DOHH2 (cell line): ENCODE measurements at regions not wholly inside any gene's neighbourhood (a gene's known extent, or its start where the extent isn't known, plus 50 kb on each side); places are given as distances from the start of the nearest gene placed in this dataset.

Source experiments
- H3F3A ChIP-seq: fragments of 200-600 bp; sonication (generic), shearing (Covaris generic); 2 replicates; pipeline ENCODE4 v1.6.0; 2016; ENCODE audit warnings: antibody characterized with exemption, mild to moderate bottlenecking; ENCODE audit not compliant: control insufficient read depth, insufficient read depth
- H3K27ac ChIP-seq: fragments of 200-600 bp; sonication (generic); 2 replicates; pipeline ENCODE4 v1.5.1; 2014; ENCODE audit warnings: low read depth, mild to moderate bottlenecking, low read length, moderate library complexity
- H3K27me3 ChIP-seq: fragments of 200-600 bp; sonication (generic); 2 replicates; pipeline ENCODE4 v1.6.1; 2014; ENCODE audit warnings: mild to moderate bottlenecking, low read length, mixed read lengths; ENCODE audit not compliant: control insufficient read depth
- H3K36me3 ChIP-seq: fragments of 200-600 bp; sonication (generic); 2 replicates; pipeline ENCODE4 v1.6.1; 2014; ENCODE audit warnings: mild to moderate bottlenecking, low read length, moderate library complexity, mixed read lengths; ENCODE audit not compliant: control insufficient read depth
- H3K4me1 ChIP-seq: fragments of 200-600 bp; sonication (generic); 2 replicates; pipeline ENCODE4 v1.6.1; 2014; ENCODE audit warnings: mild to moderate bottlenecking, low read length, mixed read lengths; ENCODE audit not compliant: control insufficient read depth
- H3K4me2 ChIP-seq: fragments of 200-600 bp; sonication (generic); 2 replicates; pipeline ENCODE4 v1.6.0; 2014; ENCODE audit warnings: mild to moderate bottlenecking, low read length, moderate library complexity
- H3K4me3 ChIP-seq: fragments of 200-600 bp; sonication (generic); 2 replicates; pipeline ENCODE4 v1.5.1; 2014; ENCODE audit warnings: mild to moderate bottlenecking, low read length, mixed read lengths
- H3K79me2 ChIP-seq: fragments of 200-600 bp; sonication (generic); 2 replicates; pipeline ENCODE4 v1.6.1; 2014; ENCODE audit warnings: mild to moderate bottlenecking, low read length, mixed read lengths; ENCODE audit not compliant: control insufficient read depth
- H3K9me2 ChIP-seq: fragments of 200-600 bp; sonication (generic); replicated peaks from 2 replicates; pipeline ENCODE4 v1.6.1; 2014; ENCODE audit warnings: mild to moderate bottlenecking, low read length, mixed read lengths; ENCODE audit not compliant: control insufficient read depth
- H3K9me3 ChIP-seq: fragments of 200-600 bp; sonication (generic); 2 replicates; pipeline ENCODE4 v1.6.1; 2014; ENCODE audit warnings: antibody characterized with exemption, low read length, mixed read lengths; ENCODE audit not compliant: control insufficient read depth, insufficient read depth
- H4K20me1 ChIP-seq: fragments of 200-600 bp; sonication (generic); 2 replicates; pipeline ENCODE4 v1.6.0; 2014; ENCODE audit warnings: low read depth, mild to moderate bottlenecking, antibody characterized with exemption, low read length, moderate library complexity; ENCODE audit not compliant: control insufficient read depth, insufficient read depth
- EZH2phosphoT487 ChIP-seq: fragments of 200-600 bp; sonication (generic); IDR thresholded peaks from 2 replicates; pipeline ENCODE4 v1.6.1; 2017; ENCODE audit warnings: borderline replicate concordance, mild to moderate bottlenecking, antibody characterized with exemption, low read length, moderate library complexity, mixed read lengths
- TF ChIP-seq, protein P1 (sequence below): fragments of 200-600 bp; sonication (generic); IDR thresholded peaks from one replicate; pipeline ENCODE4 v1.5.1; 2014; ENCODE audit warnings: antibody characterized with exemption, mild to moderate bottlenecking, low read depth, low read length; ENCODE audit not compliant: poor library complexity, severe bottlenecking

GRCh38 chr4:181968371-181968770 lies 274.8 kb upstream of the TENM3 start:
- H3K27ac ChIP-seq: no peak overlapping the region
- no peak for TF ChIP-seq EZH2phosphoT487
- TF ChIP-seq, protein P1, sequence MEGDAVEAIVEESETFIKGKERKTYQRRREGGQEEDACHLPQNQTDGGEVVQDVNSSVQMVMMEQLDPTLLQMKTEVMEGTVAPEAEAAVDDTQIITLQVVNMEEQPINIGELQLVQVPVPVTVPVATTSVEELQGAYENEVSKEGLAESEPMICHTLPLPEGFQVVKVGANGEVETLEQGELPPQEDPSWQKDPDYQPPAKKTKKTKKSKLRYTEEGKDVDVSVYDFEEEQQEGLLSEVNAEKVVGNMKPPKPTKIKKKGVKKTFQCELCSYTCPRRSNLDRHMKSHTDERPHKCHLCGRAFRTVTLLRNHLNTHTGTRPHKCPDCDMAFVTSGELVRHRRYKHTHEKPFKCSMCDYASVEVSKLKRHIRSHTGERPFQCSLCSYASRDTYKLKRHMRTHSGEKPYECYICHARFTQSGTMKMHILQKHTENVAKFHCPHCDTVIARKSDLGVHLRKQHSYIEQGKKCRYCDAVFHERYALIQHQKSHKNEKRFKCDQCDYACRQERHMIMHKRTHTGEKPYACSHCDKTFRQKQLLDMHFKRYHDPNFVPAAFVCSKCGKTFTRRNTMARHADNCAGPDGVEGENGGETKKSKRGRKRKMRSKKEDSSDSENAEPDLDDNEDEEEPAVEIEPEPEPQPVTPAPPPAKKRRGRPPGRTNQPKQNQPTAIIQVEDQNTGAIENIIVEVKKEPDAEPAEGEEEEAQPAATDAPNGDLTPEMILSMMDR: no peak
- H3K36me3 ChIP-seq: no peaks in the 10 kb centered on the region
- no peaks in the 10 kb centered on the region for H3F3A ChIP-seq
- H3K4me2 ChIP-seq: no peak overlapping the region
- no peaks in the 10 kb centered on the region for H4K20me1 ChIP-seq
- no peaks in the 10 kb centered on the region for H3K27me3 ChIP-seq
- no peaks in the 10 kb centered on the region for H3K9me3 ChIP-seq
- H3K79me2 ChIP-seq: no peaks in the 10 kb centered on the region
- no peaks in the 10 kb centered on the region for H3K4me1 ChIP-seq
- H3K4me3 ChIP-seq: no peak overlapping the region
- no peaks in the 10 kb centered on the region for H3K9me2 ChIP-seq

GRCh38 chr4:181969151-181969550 lies 274.1 kb upstream of the TENM3 start:
- TF ChIP-seq, protein P1: no peak
- no peak for TF ChIP-seq EZH2phosphoT487
- no peaks in the 10 kb centered on the region for H3K27me3 ChIP-seq
- H3K9me2 ChIP-seq: no peaks in the 10 kb centered on the region
- no peak overlapping the region for H3K27ac ChIP-seq
- H3K79me2 ChIP-seq: no peaks in the 10 kb centered on the region
- H3F3A ChIP-seq: no peaks in the 10 kb centered on the region
- no peaks in the 10 kb centered on the region for H3K9me3 ChIP-seq
- no peaks in the 10 kb centered on the region for H3K36me3 ChIP-seq
- no peaks in the 10 kb centered on the region for H4K20me1 ChIP-seq
- no peak overlapping the region for H3K4me3 ChIP-seq
- no peak overlapping the region for H3K4me2 ChIP-seq
- no peaks in the 10 kb centered on the region for H3K4me1 ChIP-seq

GRCh38 chr4:181970366-181970765 lies 272.8 kb upstream of the TENM3 start:
- Histone ChIP-seq H3K4me2 (no peak overlapping the region), H3K9me2 (no peaks in the 10 kb centered on the region), H3K36me3 (no peaks in the 10 kb centered on the region), H3K9me3 (no peaks in the 10 kb centered on the region), H3K27me3 (no peaks in the 10 kb centered on the region), H3K27ac (no peak overlapping the region), H3K4me3 (no peak overlapping the region), H3F3A (no peaks in the 10 kb centered on the region), H4K20me1 (no peaks in the 10 kb centered on the region), H3K4me1 (no peaks in the 10 kb centered on the region), H3K79me2 (no peaks in the 10 kb centered on the region)
- TF ChIP-seq, protein P1: no peak
- TF ChIP-seq EZH2phosphoT487: no peak

DNA sequence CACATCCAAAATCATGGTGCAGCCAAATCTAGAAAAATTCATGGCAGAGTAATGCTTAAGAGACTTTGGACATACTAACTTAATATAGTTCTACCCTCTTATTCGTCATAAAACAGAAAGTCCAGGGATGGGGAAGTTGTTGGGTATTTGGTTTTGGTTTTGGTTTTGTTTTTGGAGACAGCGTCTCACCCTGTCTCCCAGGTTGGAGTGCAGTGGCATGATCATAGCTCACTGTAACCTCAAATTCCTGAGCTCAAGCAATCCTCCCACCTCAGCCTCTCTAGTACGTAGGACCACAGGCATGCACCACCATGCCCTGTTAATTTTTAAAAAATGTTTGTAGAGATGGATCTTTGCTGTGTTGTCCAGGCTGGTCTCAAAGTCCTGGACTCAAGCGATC lies 271.8 kb upstream of the TENM3 start:
- H3K9me3 ChIP-seq: no peaks in the 10 kb centered on the region; the same call in 1 of the 2 replicates
- no peaks in the 10 kb centered on the region for H3F3A ChIP-seq
- no peaks in the 10 kb centered on the region for H3K36me3 ChIP-seq
- no peak for TF ChIP-seq EZH2phosphoT487
- TF ChIP-seq, protein P1: no peak
- H4K20me1 ChIP-seq: no peaks in the 10 kb centered on the region
- H3K27me3 ChIP-seq: no peaks in the 10 kb centered on the region
- H3K4me1 ChIP-seq: no peaks in the 10 kb centered on the region
- no peaks in the 10 kb centered on the region for H3K9me2 ChIP-seq
- no peak overlapping the region for H3K4me3 ChIP-seq
- H3K4me2 ChIP-seq: no peak overlapping the region
- H3K27ac ChIP-seq: no peak overlapping the region
- H3K79me2 ChIP-seq: no peaks in the 10 kb centered on the region
